SU-DHL-6 (cell line): ENCODE measurements at regions not wholly inside any gene's neighbourhood (a gene's known extent, or its start where the extent isn't known, plus 50 kb on each side); places are given as distances from the start of the nearest gene placed in this dataset.

Experiments used
- CTCF ChIP-seq: fragments of 200-600 bp; sonication (generic); IDR thresholded peaks from one replicate; pipeline ENCODE4 v1.5.1; 2017; ENCODE audit warnings: antibody characterized with exemption, mild to moderate bottlenecking, low read length, moderate library complexity; ENCODE audit not compliant: insufficient read depth, poor library complexity, severe bottlenecking
- EZH2phosphoT487 ChIP-seq: fragments of 200-600 bp; sonication (generic), shearing (Covaris generic); conservative IDR thresholded peaks from 2 replicates; pipeline ENCODE4 v1.6.1; 2018; ENCODE audit warnings: mild to moderate bottlenecking, antibody characterized with exemption, low read length, moderate library complexity, mixed read lengths

GRCh38 chr2:236901956-236902355 is 183.7 kb upstream of the COPS8 start:
- TF ChIP-seq CTCF (no peak), EZH2phosphoT487 (no peak)
